ENCODE measurements at regions not wholly inside any gene's neighbourhood (a gene's known extent, or its start where the extent isn't known, plus 50 kb on each side); places are given as distances from the start of the nearest gene placed in this dataset.

- POLR2A ChIA-PET: no interaction called here
- CTCF ChIA-PET: no interaction called here
These were observed 191.5 kb upstream of the SALL3 start for GRCh38 chr18:78788161-78788560.

GRCh38 chr18:78789850-78790249 is 189.8 kb upstream of the SALL3 start:
- Mint-ChIP-seq H3K9me3 (no peaks in the 10 kb centered on the region), H3K27ac (no peak overlapping the region), H3K27me3 (no peaks in the 10 kb centered on the region), H3K4me3 (no peak overlapping the region), H3K4me1 (ENCODE audit: low read depth) (no peaks in the 10 kb centered on the region), H3K36me3 (no peaks in the 10 kb centered on the region)
- CTCF ChIA-PET: no interaction called here
- POLR2A ChIA-PET: no interaction called here
- no peak for DNase-seq
- intact Hi-C loops (cut with micrococcal nuclease): no loop called here

More at GRCh38 chr18:78788161-78788560, 191.5 kb upstream of the SALL3 start:
- no peak overlapping the region for H3K27ac Mint-ChIP-seq
- intact Hi-C loops (cut with micrococcal nuclease): no loop called here
- no peak for DNase-seq
- H3K27me3 Mint-ChIP-seq: no peaks in the 10 kb centered on the region
- H3K36me3 Mint-ChIP-seq: no peaks in the 10 kb centered on the region
- no peaks in the 10 kb centered on the region for H3K9me3 Mint-ChIP-seq
- H3K4me1 Mint-ChIP-seq (ENCODE audit: low read depth): no peaks in the 10 kb centered on the region
- H3K4me3 Mint-ChIP-seq: no peak overlapping the region

- POLR2A ChIA-PET: no interaction called here
- no peak for DNase-seq
- Mint-ChIP-seq H3K27me3 (no peaks in the 10 kb centered on the region), H3K4me1 (ENCODE audit: low read depth) (no peaks in the 10 kb centered on the region), H3K27ac (no peak overlapping the region), H3K36me3 (no peaks in the 10 kb centered on the region), H3K4me3 (no peak overlapping the region), H3K9me3 (no peaks in the 10 kb centered on the region)
- CTCF ChIA-PET: no interaction called here
- intact Hi-C loops (cut with micrococcal nuclease): no loop called here
These were observed 189.1 kb upstream of the SALL3 start for GRCh38 chr18:78790511-78790910.

GRCh38 chr18:78790960-78791359 is 188.7 kb upstream of the SALL3 start:
- CTCF ChIA-PET: no interaction called here
- Mint-ChIP-seq H3K27ac (no peak overlapping the region), H3K36me3 (no peaks in the 10 kb centered on the region), H3K27me3 (no peaks in the 10 kb centered on the region), H3K9me3 (no peaks in the 10 kb centered on the region), H3K4me3 (no peak overlapping the region), H3K4me1 (ENCODE audit: low read depth) (no peaks in the 10 kb centered on the region)
- intact Hi-C loops (cut with micrococcal nuclease): no loop called here
- no peak for DNase-seq
- POLR2A ChIA-PET: no interaction called here

GRCh38 chr18:78792094-78792493 is 187.5 kb upstream of the SALL3 start:
- DNase-seq: no peak
- Mint-ChIP-seq H3K4me1 (ENCODE audit: low read depth) (no peaks in the 10 kb centered on the region), H3K9me3 (no peaks in the 10 kb centered on the region), H3K4me3 (no peak overlapping the region), H3K27me3 (no peaks in the 10 kb centered on the region), H3K36me3 (no peaks in the 10 kb centered on the region), H3K27ac (no peak overlapping the region)
- POLR2A ChIA-PET: no interaction called here
- intact Hi-C loops (cut with micrococcal nuclease): no loop called here
- CTCF ChIA-PET: no interaction called here

GRCh38 chr18:78792736-78793135 is 186.9 kb upstream of the SALL3 start:
- Mint-ChIP-seq H3K27ac (no peak overlapping the region), H3K4me1 (ENCODE audit: low read depth) (no peaks in the 10 kb centered on the region), H3K9me3 (no peaks in the 10 kb centered on the region), H3K36me3 (no peaks in the 10 kb centered on the region), H3K4me3 (no peak overlapping the region), H3K27me3 (no peaks in the 10 kb centered on the region)
- ChIA-PET POLR2A (no interaction called here), CTCF (no interaction called here)
- DNase-seq: no peak
- intact Hi-C loops (cut with micrococcal nuclease): no loop called here

GRCh38 chr18:78793313-78794070 is 186.1 kb upstream of the SALL3 start:
- no peaks in the 10 kb centered on the region for H3K9me3 Mint-ChIP-seq
- no peaks in the 10 kb centered on the region for H3K36me3 Mint-ChIP-seq
- no peak overlapping the region for H3K4me3 Mint-ChIP-seq
- no peaks in the 10 kb centered on the region for H3K4me1 Mint-ChIP-seq (ENCODE audit: low read depth)
- H3K27me3 Mint-ChIP-seq: no peaks in the 10 kb centered on the region
- no peak for DNase-seq
- CTCF ChIA-PET: no interaction called here
- no peak overlapping the region for H3K27ac Mint-ChIP-seq
- POLR2A ChIA-PET: no interaction called here
- intact Hi-C loops (cut with micrococcal nuclease): no loop called here

GRCh38 chr18:78794071-78794430 is 185.6 kb upstream of the SALL3 start:
- Mint-ChIP-seq H3K9me3 (no peaks in the 10 kb centered on the region), H3K36me3 (no peaks in the 10 kb centered on the region), H3K27me3 (no peaks in the 10 kb centered on the region), H3K4me1 (ENCODE audit: low read depth) (no peaks in the 10 kb centered on the region), H3K27ac (no peak overlapping the region), H3K4me3 (no peak overlapping the region)
- no peak for DNase-seq
- CTCF ChIA-PET: no interaction called here
- POLR2A ChIA-PET: no interaction called here
- intact Hi-C loops (cut with micrococcal nuclease): no loop called here

GRCh38 chr18:78796693-78797455 is 182.7 kb upstream of the SALL3 start:
- H3K4me1 Mint-ChIP-seq (ENCODE audit: low read depth): no peaks in the 10 kb centered on the region
- ChIA-PET CTCF (no interaction called here), POLR2A (no interaction called here)
- H3K36me3 Mint-ChIP-seq: no peaks in the 10 kb centered on the region
- H3K27me3 Mint-ChIP-seq: no peaks in the 10 kb centered on the region
- intact Hi-C loops (cut with micrococcal nuclease): no loop called here
- H3K27ac Mint-ChIP-seq: no peak overlapping the region
- no peak for DNase-seq
- no peak overlapping the region for H3K4me3 Mint-ChIP-seq
- no peaks in the 10 kb centered on the region for H3K9me3 Mint-ChIP-seq

- H3K36me3 Mint-ChIP-seq: no peaks in the 10 kb centered on the region
These were observed 182.1 kb upstream of the SALL3 start for GRCh38 chr18:78797499-78797898.

GRCh38 chr18:78798402-78799175 is 181.0 kb upstream of the SALL3 start:
- H3K4me3 Mint-ChIP-seq: no peak overlapping the region
- POLR2A ChIA-PET: no interaction called here
- DNase-seq: no peak
- H3K4me1 Mint-ChIP-seq (ENCODE audit: low read depth): no peaks in the 10 kb centered on the region
- H3K36me3 Mint-ChIP-seq: no peaks in the 10 kb centered on the region
- no peak overlapping the region for H3K27ac Mint-ChIP-seq
- CTCF ChIA-PET: no interaction called here
- intact Hi-C loops (cut with micrococcal nuclease): no loop called here
- H3K9me3 Mint-ChIP-seq: no peaks in the 10 kb centered on the region
- H3K27me3 Mint-ChIP-seq: no peaks in the 10 kb centered on the region

More at GRCh38 chr18:78797499-78797898, 182.1 kb upstream of the SALL3 start:
- Mint-ChIP-seq H3K27me3 (no peaks in the 10 kb centered on the region), H3K4me3 (no peak overlapping the region), H3K4me1 (ENCODE audit: low read depth) (no peaks in the 10 kb centered on the region), H3K27ac (no peak overlapping the region), H3K9me3 (no peaks in the 10 kb centered on the region)
- CTCF ChIA-PET: no interaction called here
- no peak for DNase-seq
- intact Hi-C loops (cut with micrococcal nuclease): no loop called here
- POLR2A ChIA-PET: no interaction called here

- intact Hi-C loops (cut with micrococcal nuclease): no loop called here
These were observed 180.1 kb upstream of the SALL3 start for GRCh38 chr18:78799382-78800089.

More at GRCh38 chr18:78799382-78800089, 180.1 kb upstream of the SALL3 start:
- no peak for DNase-seq
- POLR2A ChIA-PET: no interaction called here
- Mint-ChIP-seq H3K4me3 (no peak overlapping the region), H3K27ac (no peak overlapping the region), H3K4me1 (ENCODE audit: low read depth) (no peaks in the 10 kb centered on the region), H3K9me3 (no peaks in the 10 kb centered on the region), H3K36me3 (no peaks in the 10 kb centered on the region), H3K27me3 (no peaks in the 10 kb centered on the region)
- CTCF ChIA-PET: no interaction called here
